ENCODE measurements at regions not wholly inside any gene's neighbourhood (a gene's known extent, or its start where the extent isn't known, plus 50 kb on each side); places are given as distances from the start of the nearest gene placed in this dataset.
"Not testable (repeated sequence)": the region's sequence is repeated elsewhere in the genome, so short reads cannot be mapped to it uniquely, and the experiment has no call there.

DNA sequence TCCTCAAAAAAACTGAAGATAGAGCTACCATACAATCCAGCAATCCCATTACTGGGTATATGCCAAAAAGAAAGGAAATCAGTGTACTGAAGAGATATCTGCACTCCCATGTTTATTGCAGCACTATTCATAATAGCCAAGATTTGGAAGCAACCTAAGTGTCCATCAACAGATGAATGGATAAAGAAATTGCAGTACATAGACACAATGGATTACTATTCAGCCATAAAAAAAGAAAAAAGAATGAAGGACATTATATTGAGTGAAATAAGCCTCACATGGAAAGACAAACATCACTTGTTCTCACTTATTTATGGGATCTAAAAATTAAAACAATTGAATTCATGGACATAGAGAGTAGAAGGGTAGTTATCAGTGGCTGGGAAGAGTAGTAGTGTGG lies 360.8 kb upstream of the FAR2 start:
- TF ChIP-seq, protein P1, sequence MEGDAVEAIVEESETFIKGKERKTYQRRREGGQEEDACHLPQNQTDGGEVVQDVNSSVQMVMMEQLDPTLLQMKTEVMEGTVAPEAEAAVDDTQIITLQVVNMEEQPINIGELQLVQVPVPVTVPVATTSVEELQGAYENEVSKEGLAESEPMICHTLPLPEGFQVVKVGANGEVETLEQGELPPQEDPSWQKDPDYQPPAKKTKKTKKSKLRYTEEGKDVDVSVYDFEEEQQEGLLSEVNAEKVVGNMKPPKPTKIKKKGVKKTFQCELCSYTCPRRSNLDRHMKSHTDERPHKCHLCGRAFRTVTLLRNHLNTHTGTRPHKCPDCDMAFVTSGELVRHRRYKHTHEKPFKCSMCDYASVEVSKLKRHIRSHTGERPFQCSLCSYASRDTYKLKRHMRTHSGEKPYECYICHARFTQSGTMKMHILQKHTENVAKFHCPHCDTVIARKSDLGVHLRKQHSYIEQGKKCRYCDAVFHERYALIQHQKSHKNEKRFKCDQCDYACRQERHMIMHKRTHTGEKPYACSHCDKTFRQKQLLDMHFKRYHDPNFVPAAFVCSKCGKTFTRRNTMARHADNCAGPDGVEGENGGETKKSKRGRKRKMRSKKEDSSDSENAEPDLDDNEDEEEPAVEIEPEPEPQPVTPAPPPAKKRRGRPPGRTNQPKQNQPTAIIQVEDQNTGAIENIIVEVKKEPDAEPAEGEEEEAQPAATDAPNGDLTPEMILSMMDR (IDR thresholded peaks at IDR 0.05; ENCODE audit: low read length): not testable (repeated sequence)
- not testable (repeated sequence) for TF ChIP-seq EZH2 (IDR thresholded peaks at IDR 0.05; ENCODE audit: borderline replicate concordance, low read length)
